Panc1 (cell line): ENCODE measurements at regions not wholly inside any gene's neighbourhood (a gene's known extent, or its start where the extent isn't known, plus 50 kb on each side); places are given as distances from the start of the nearest gene placed in this dataset.

Source experiments
- ATAC-seq: fragments of 200-7000 bp; cut with Tn5 transposase; 2 replicates; pipeline ENCODE4 v1.9.1; 2020; ENCODE audit warnings: mild to moderate bottlenecking, moderate library complexity
- BruUV-seq: library from RNA; stranded (reverse); fragments of 400-500 nt; replicated peaks from 2 replicates; lab custom pipeline; 2021; lab: Mats Ljungman, UMichigan
- CTCF ChIA-PET: fragments of 300-600 bp; sonication (Branson Sonifier 250); formaldehyde crosslinking; loops from one replicate; lab custom pipeline; 2022; ENCODE audit warnings: antibody characterized with exemption; lab: Charles Lee
- POLR2A ChIA-PET: fragments of 300-600 bp; sonication (Branson Sonifier 250); formaldehyde crosslinking; loops from one replicate; lab custom pipeline; 2022; ENCODE audit warnings: antibody characterized with exemption; lab: Charles Lee
- DNase-seq: peaks from one replicate; pipeline ENCODE4 v3.0.0-alpha.2; 2010; ENCODE audit warnings: low read depth, low spot score
- H3K27ac ChIP-seq: 2 replicates; pipeline ENCODE4 v1.5.1; 2011; ENCODE audit warnings: mild to moderate bottlenecking, low read length, inconsistent platforms
- H3K27me3 ChIP-seq: fragments of 200-500 bp; sonication (Bioruptor generic); 2 replicates; pipeline ENCODE4 v1.6.0; 2014; ENCODE audit warnings: low read length, inconsistent platforms; ENCODE audit not compliant: control insufficient read depth, insufficient read depth
- H3K36me3 ChIP-seq: fragments of 200-500 bp; sonication (Bioruptor generic); 2 replicates; pipeline ENCODE4 v1.5.1; 2014; ENCODE audit warnings: inconsistent platforms, mild to moderate bottlenecking, low read length, moderate library complexity; ENCODE audit not compliant: control insufficient read depth, insufficient read depth
- H3K4me1 ChIP-seq: 2 replicates; pipeline ENCODE4 v1.5.1; 2011; ENCODE audit warnings: inconsistent platforms, mild to moderate bottlenecking, low read length, moderate library complexity; ENCODE audit not compliant: control insufficient read depth, insufficient read depth
- H3K4me3 ChIP-seq, 2 experiments: 2 replicates each; pipeline ENCODE4 v1.5.1; 2011 to 2012; ENCODE audit warnings: low read depth in 2 of 2, low read length in 2 of 2, mild to moderate bottlenecking in 2 of 2, inconsistent platforms in 1 of 2, moderate library complexity in 1 of 2
- H3K9me3 ChIP-seq: fragments of 200-500 bp; sonication (Bioruptor generic); 2 replicates; pipeline ENCODE4 v1.5.1; 2014; ENCODE audit warnings: low read depth, mild to moderate bottlenecking, inconsistent platforms, low read length, moderate library complexity; ENCODE audit not compliant: control insufficient read depth, insufficient read depth
- POLR2AphosphoS5 ChIP-seq: IDR thresholded peaks from 2 replicates; pipeline ENCODE4 v1.6.1; 2012; ENCODE audit warnings: mild to moderate bottlenecking, low read depth, low read length, moderate library complexity
- SIN3A ChIP-seq: IDR thresholded peaks from 2 replicates; pipeline ENCODE4 v1.6.1; 2012; ENCODE audit warnings: low read depth, mild to moderate bottlenecking, low read length, moderate library complexity, borderline replicate concordance; ENCODE audit not compliant: insufficient read depth
- TCF7L2 ChIP-seq: IDR thresholded peaks from 2 replicates; pipeline ENCODE4 v1.6.1; 2011; ENCODE audit warnings: mild to moderate bottlenecking, low read depth, low read length, inconsistent platforms
- in situ Hi-C: cut with HindIII; loops from 2 replicates; pipeline ENCODE4 v1.10.0; 2016; ENCODE audit warnings: low sequenced_read_pairs, low pct_unique_long_range_greater_than_20kb
- intact Hi-C: fragments of 100-400 bp; cut with micrococcal nuclease; formaldehyde crosslinking; loops from one replicate; pipeline ENCODE4 v1.10.0; 2022; ENCODE audit not compliant: unreplicated experiment
- TF ChIP-seq, protein P1 (sequence below): fragments of 450-650 bp; IDR thresholded peaks from 2 replicates; pipeline ENCODE4 v1.5.1; 2017; ENCODE audit warnings: mild to moderate bottlenecking
- TF ChIP-seq, protein P2 (sequence below), 2 experiments: IDR thresholded peaks; 2 replicates each; pipeline ENCODE4 v1.6.1; 2011 to 2012; ENCODE audit warnings: low read depth in 2 of 2, control low read depth in 1 of 2, low read length in 1 of 2, mild to moderate bottlenecking in 1 of 2, moderate library complexity in 1 of 2; ENCODE audit not compliant: insufficient read depth in 1 of 2

DNA sequence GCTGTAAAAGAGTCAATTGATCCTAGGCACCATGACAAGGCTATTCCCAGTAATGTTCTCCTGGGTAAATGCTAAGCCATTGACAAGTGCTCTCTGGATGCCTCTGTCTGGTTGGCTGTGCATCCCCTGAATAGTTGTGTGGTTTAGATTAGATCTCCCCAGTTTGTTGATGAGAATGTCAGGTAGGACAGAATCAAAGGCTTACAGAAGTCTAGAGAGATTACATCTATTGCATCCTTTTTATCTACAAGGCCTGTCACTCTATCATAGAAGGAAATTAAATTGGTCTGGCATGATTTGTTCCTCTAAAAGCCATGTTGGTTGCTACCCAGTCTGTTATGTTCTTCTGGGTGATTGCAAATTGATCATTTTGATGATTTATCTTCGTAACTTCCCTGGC is 548.3 kb downstream of the GATA3 start:
- BruUV-seq, result no TSS peak
- intact Hi-C loops (no loop called here), in situ Hi-C loops (no loop called here)
- H3K27ac ChIP-seq, result no peak overlapping the region
- no peaks in the 10 kb centered on the region for H3K4me1 ChIP-seq
- ATAC-seq, result no peak
- no peak for TF ChIP-seq TCF7L2
- H3K36me3 ChIP-seq, result no peaks in the 10 kb centered on the region
- no peak overlapping the region for H3K4me3 ChIP-seq
- DNase-seq, result no peak
- POLR2A ChIA-PET, result no interaction called here
- H3K9me3 ChIP-seq, result peaks cover 5% of the 10 kb centered on the region; the same call in 1 of the 2 replicates
- H3K27me3 ChIP-seq, result no peaks in the 10 kb centered on the region
- CTCF ChIA-PET, result no interaction called here

DNA sequence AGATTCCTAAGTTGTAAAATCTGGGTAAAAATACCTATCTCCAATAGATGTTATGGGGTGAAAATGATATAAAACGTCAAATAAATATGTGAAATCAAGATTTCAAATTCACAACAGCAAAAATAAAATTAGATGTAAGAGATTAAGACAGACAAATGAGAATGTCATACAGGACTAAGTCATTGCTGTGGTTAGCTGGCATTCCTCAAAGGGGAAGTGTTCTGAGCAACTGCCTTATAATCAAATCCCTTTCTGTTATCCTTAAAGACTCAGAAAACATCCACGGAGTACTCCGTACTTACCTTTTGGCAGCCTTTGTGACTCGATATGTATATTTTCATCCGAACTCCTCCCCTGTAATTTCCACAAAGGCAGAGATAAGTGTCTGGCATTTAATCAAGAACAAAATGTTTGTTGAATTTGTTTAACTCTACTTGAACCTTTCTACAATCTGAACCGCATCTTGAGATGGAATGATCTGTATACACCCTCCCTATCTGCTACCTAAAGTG is 559.6 kb downstream of the GATA3 start:
- Histone ChIP-seq H3K27ac (no peak overlapping the region), H3K9me3 (no peaks in the 10 kb centered on the region), H3K4me1 (no peaks in the 10 kb centered on the region; the same call in 1 of the 2 replicates), H3K36me3 (no peaks in the 10 kb centered on the region), H3K27me3 (no peaks in the 10 kb centered on the region), H3K4me3 (no peak overlapping the region)
- DNase-seq, result no peak
- TF ChIP-seq SIN3A (no peak), POLR2AphosphoS5 (no peak), TCF7L2 (no peak)
- TF ChIP-seq, protein P1, sequence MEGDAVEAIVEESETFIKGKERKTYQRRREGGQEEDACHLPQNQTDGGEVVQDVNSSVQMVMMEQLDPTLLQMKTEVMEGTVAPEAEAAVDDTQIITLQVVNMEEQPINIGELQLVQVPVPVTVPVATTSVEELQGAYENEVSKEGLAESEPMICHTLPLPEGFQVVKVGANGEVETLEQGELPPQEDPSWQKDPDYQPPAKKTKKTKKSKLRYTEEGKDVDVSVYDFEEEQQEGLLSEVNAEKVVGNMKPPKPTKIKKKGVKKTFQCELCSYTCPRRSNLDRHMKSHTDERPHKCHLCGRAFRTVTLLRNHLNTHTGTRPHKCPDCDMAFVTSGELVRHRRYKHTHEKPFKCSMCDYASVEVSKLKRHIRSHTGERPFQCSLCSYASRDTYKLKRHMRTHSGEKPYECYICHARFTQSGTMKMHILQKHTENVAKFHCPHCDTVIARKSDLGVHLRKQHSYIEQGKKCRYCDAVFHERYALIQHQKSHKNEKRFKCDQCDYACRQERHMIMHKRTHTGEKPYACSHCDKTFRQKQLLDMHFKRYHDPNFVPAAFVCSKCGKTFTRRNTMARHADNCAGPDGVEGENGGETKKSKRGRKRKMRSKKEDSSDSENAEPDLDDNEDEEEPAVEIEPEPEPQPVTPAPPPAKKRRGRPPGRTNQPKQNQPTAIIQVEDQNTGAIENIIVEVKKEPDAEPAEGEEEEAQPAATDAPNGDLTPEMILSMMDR, result no peak
- TF ChIP-seq, protein P2, sequence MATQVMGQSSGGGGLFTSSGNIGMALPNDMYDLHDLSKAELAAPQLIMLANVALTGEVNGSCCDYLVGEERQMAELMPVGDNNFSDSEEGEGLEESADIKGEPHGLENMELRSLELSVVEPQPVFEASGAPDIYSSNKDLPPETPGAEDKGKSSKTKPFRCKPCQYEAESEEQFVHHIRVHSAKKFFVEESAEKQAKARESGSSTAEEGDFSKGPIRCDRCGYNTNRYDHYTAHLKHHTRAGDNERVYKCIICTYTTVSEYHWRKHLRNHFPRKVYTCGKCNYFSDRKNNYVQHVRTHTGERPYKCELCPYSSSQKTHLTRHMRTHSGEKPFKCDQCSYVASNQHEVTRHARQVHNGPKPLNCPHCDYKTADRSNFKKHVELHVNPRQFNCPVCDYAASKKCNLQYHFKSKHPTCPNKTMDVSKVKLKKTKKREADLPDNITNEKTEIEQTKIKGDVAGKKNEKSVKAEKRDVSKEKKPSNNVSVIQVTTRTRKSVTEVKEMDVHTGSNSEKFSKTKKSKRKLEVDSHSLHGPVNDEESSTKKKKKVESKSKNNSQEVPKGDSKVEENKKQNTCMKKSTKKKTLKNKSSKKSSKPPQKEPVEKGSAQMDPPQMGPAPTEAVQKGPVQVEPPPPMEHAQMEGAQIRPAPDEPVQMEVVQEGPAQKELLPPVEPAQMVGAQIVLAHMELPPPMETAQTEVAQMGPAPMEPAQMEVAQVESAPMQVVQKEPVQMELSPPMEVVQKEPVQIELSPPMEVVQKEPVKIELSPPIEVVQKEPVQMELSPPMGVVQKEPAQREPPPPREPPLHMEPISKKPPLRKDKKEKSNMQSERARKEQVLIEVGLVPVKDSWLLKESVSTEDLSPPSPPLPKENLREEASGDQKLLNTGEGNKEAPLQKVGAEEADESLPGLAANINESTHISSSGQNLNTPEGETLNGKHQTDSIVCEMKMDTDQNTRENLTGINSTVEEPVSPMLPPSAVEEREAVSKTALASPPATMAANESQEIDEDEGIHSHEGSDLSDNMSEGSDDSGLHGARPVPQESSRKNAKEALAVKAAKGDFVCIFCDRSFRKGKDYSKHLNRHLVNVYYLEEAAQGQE (IDR thresholded peaks at IDR 0.05; ENCODE audit: insufficient read depth in 1 of 2, low read depth in 2 of 2, low read length in 1 of 2), result no peak
- in situ Hi-C loops, result no loop called here
- CTCF ChIA-PET, result no interaction called here
- POLR2A ChIA-PET, result no interaction called here
- no TSS peak for BruUV-seq
- ATAC-seq, result no peak
- intact Hi-C loops, result no loop called here

DNA sequence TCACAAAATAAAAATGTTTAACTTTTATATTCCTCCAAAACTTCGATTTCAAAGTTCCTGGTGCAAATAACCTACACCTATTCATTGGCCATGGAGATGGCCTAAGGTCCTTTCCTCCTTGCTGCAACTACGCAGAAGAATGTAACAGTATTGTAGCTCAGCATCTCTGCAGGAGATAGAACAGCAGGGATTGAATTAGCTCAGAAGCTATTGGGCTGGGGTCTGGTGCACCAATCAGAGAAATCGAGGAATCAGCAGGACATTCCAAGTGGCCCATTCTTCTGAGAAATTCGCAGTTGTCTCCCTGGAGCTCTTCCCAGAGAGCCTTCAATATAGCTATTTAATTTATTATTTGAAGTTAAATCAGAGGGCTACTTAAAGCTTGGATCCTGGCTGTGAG is 560.6 kb downstream of the GATA3 start:
- no TSS peak for BruUV-seq
- intact Hi-C loops (no loop called here), in situ Hi-C loops (no loop called here)
- DNase-seq, result no peak
- Histone ChIP-seq H3K36me3 (no peaks in the 10 kb centered on the region), H3K27me3 (no peaks in the 10 kb centered on the region), H3K4me3 (no peak overlapping the region), H3K4me1 (no peaks in the 10 kb centered on the region; the same call in 1 of the 2 replicates), H3K9me3 (no peaks in the 10 kb centered on the region), H3K27ac (no peak overlapping the region)
- CTCF ChIA-PET, result no interaction called here
- TF ChIP-seq TCF7L2 (no peak), POLR2AphosphoS5 (no peak), SIN3A (no peak)
- TF ChIP-seq, protein P2 (IDR thresholded peaks at IDR 0.05; ENCODE audit: insufficient read depth in 1 of 2, low read depth in 2 of 2, low read length in 1 of 2), result no peak
- TF ChIP-seq, protein P1, result no peak
- POLR2A ChIA-PET, result no interaction called here
- no peak for ATAC-seq
